ENCODE measurements at regions not wholly inside any gene's neighbourhood (a gene's known extent, or its start where the extent isn't known, plus 50 kb on each side); places are given as distances from the start of the nearest gene placed in this dataset.

- DNase-seq = no peak
Observed at GRCh38 chr11:109968299-109968698, 124.9 kb upstream of the ZC3H12C start.

- DNase-seq = no peak
Observed at GRCh38 chr11:109968781-109969180, 124.4 kb upstream of the ZC3H12C start.

GRCh38 chr11:109970516-109971183, 122.5 kb upstream of the ZC3H12C start:
- DNase-seq = no peak

GRCh38 chr11:109971184-109971523, 122.0 kb upstream of the ZC3H12C start:
- DNase-seq = peak in 20 of 58 donors; percentile 2 to 48 (median 16)

GRCh38 chr11:109972181-109972715, 120.9 kb upstream of the ZC3H12C start:
- DNase-seq = peak in 3 of 58 donors; percentile 2 to 6 (median 6)

- DNase-seq = no peak
Observed at GRCh38 chr11:109972939-109973338, 120.3 kb upstream of the ZC3H12C start.

- DNase-seq = no peak
Observed at GRCh38 chr11:109973486-109973885, 119.7 kb upstream of the ZC3H12C start.

- DNase-seq = no peak
Observed at GRCh38 chr11:109974523-109974922, 118.7 kb upstream of the ZC3H12C start.

- no peak for DNase-seq
Observed at GRCh38 chr11:109978895-109979294, 114.3 kb upstream of the ZC3H12C start.

- no peak for DNase-seq
Observed at GRCh38 chr11:109981031-109981636, 112.1 kb upstream of the ZC3H12C start.

GRCh38 chr11:109983358-109983757, 109.8 kb upstream of the ZC3H12C start:
- no peak for DNase-seq

GRCh38 chr11:109984634-109985289, 108.4 kb upstream of the ZC3H12C start:
- DNase-seq = no peak

GRCh38 chr11:109986488-109986887, 106.7 kb upstream of the ZC3H12C start:
- DNase-seq = no peak

GRCh38 chr11:109991835-109992234, 101.4 kb upstream of the ZC3H12C start:
- no peak for DNase-seq

GRCh38 chr11:109993786-109994185, 99.4 kb upstream of the ZC3H12C start:
- DNase-seq = no peak

- no peak for DNase-seq
Observed at GRCh38 chr11:109994907-109995306, 98.3 kb upstream of the ZC3H12C start.

- DNase-seq = no peak
Observed at GRCh38 chr11:109996060-109996459, 97.1 kb upstream of the ZC3H12C start.

- peak in 32 of 58 donors; percentile 4 to 78 (median 23) for DNase-seq
Observed at GRCh38 chr11:109998921-109999320, 94.3 kb upstream of the ZC3H12C start.

- no peak for DNase-seq
Observed at GRCh38 chr11:110000031-110000502, 93.1 kb upstream of the ZC3H12C start.

GRCh38 chr11:110000850-110001249, 92.3 kb upstream of the ZC3H12C start:
- DNase-seq = no peak

GRCh38 chr11:110003426-110003825, 89.8 kb upstream of the ZC3H12C start:
- no peak for DNase-seq

GRCh38 chr11:110011595-110011994, 81.6 kb upstream of the ZC3H12C start:
- DNase-seq = no peak
